Chondrocyte (in vitro differentiated cells): ENCODE measurements at regions not wholly inside any gene's neighbourhood (a gene's known extent, or its start where the extent isn't known, plus 50 kb on each side); places are given as distances from the start of the nearest gene placed in this dataset.

Source experiments
- DNase-seq: peaks from one replicate; pipeline ENCODE4 v3.0.0; 2021; ENCODE audit warnings: mixed read lengths, low spot score
- H3K27ac Mint-ChIP-seq: one replicate; pipeline ENCODE4 v1.8.0; 2021; ENCODE audit warnings: mild to moderate bottlenecking, moderate library complexity, mixed read lengths; ENCODE audit not compliant: unreplicated experiment
- H3K27me3 Mint-ChIP-seq: 2 replicates; pipeline ENCODE4 v1.8.0; 2021; ENCODE audit warnings: low read depth, mixed read lengths
- H3K36me3 Mint-ChIP-seq: 2 replicates; pipeline ENCODE4 v1.8.0; 2021; ENCODE audit warnings: low read depth, mixed read lengths
- H3K4me1 Mint-ChIP-seq: 2 replicates; pipeline ENCODE4 v1.8.0; 2021; ENCODE audit warnings: low read depth, mild to moderate bottlenecking, mixed read lengths
- H3K4me3 Mint-ChIP-seq: one replicate; pipeline ENCODE4 v1.8.0; 2021; ENCODE audit warnings: mild to moderate bottlenecking, moderate library complexity, mixed read lengths; ENCODE audit not compliant: unreplicated experiment
- H3K9me3 Mint-ChIP-seq: 2 replicates; pipeline ENCODE4 v1.8.0; 2021; ENCODE audit warnings: low read depth, mixed read lengths
- TF ChIP-seq, protein P1 (sequence below): fragments of 200-600 bp; sonication (generic); IDR thresholded peaks from 2 replicates; pipeline ENCODE4 v1.5.0; 2021; ENCODE audit warnings: antibody characterized with exemption, mild to moderate bottlenecking, moderate library complexity

DNA sequence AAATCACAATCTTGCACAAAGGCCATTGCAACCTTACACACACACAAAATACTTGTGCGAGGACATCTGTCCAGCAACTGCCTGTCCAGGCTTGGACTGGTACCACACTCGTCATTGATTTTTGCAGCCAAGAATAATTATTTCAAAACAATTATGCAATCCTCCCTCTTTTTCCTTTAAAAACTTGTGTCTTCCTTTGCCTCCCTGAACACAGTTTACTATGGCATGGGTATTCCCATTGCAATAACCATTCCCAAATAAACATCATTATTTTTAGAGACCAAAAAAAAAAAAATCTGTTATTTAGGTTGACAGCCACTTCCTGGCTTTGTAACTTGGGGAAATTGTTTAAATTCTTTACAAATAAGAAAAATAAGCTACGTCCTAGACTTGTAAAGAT is 54.0 kb downstream of the C11orf91 start:
- H3K4me1 Mint-ChIP-seq: peaks cover 5% of the 10 kb centered on the region
- no peaks in the 10 kb centered on the region for H3K36me3 Mint-ChIP-seq
- no peaks in the 10 kb centered on the region for H3K27me3 Mint-ChIP-seq
- no peak for DNase-seq
- H3K4me3 Mint-ChIP-seq: no peak overlapping the region
- TF ChIP-seq, protein P1, sequence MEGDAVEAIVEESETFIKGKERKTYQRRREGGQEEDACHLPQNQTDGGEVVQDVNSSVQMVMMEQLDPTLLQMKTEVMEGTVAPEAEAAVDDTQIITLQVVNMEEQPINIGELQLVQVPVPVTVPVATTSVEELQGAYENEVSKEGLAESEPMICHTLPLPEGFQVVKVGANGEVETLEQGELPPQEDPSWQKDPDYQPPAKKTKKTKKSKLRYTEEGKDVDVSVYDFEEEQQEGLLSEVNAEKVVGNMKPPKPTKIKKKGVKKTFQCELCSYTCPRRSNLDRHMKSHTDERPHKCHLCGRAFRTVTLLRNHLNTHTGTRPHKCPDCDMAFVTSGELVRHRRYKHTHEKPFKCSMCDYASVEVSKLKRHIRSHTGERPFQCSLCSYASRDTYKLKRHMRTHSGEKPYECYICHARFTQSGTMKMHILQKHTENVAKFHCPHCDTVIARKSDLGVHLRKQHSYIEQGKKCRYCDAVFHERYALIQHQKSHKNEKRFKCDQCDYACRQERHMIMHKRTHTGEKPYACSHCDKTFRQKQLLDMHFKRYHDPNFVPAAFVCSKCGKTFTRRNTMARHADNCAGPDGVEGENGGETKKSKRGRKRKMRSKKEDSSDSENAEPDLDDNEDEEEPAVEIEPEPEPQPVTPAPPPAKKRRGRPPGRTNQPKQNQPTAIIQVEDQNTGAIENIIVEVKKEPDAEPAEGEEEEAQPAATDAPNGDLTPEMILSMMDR: no peak
- H3K27ac Mint-ChIP-seq: no peak overlapping the region
- no peaks in the 10 kb centered on the region for H3K9me3 Mint-ChIP-seq

DNA sequence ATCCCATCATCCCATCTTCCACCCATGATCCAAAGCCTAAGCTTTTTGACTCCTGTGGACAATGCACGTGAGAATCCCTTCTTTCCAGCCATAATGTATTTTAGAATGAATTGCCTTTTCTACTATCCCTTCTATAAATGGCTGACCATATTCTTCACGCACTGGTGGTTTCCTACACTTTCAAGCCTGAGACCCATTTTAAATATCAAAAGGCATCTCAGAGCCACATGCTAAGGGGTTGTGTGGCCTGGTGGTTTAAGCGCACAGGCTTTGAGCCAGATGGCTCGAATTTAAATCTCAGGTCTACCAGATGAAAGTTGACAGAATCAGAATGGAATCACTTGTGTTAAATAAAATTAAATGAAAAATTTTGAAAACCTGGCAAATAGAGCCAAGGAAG is 54.5 kb downstream of the C11orf91 start:
- Mint-ChIP-seq H3K4me1 (peaks cover 5% of the 10 kb centered on the region), H3K27ac (no peak overlapping the region), H3K36me3 (no peaks in the 10 kb centered on the region), H3K4me3 (no peak overlapping the region), H3K9me3 (no peaks in the 10 kb centered on the region), H3K27me3 (no peaks in the 10 kb centered on the region)
- no peak for DNase-seq
- TF ChIP-seq, protein P1: no peak

DNA sequence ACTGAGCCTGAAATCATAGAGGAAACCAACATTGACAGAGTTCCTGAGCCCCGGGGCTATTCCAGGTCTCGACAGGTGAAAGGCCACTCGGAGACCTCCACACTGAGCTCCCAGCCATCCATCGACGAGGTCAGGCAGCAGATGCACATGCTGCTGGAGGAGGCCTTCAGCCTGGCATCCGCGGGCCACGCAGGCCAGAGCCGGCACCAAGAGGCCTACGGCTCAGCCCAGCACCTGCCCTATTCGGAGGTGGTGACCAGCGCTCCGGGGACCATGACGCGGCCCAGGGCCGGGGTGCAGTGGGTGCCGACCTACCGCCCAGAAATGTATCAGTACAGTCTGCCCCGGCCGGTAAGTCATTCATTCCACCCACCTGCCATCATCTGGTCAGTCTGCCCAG is 54.9 kb downstream of the C11orf91 start:
- no peaks in the 10 kb centered on the region for H3K27me3 Mint-ChIP-seq
- TF ChIP-seq, protein P1: no peak
- H3K4me1 Mint-ChIP-seq: peaks cover 5% of the 10 kb centered on the region
- H3K27ac Mint-ChIP-seq: no peak overlapping the region
- no peak overlapping the region for H3K4me3 Mint-ChIP-seq
- DNase-seq: no peak
- H3K36me3 Mint-ChIP-seq: no peaks in the 10 kb centered on the region
- no peaks in the 10 kb centered on the region for H3K9me3 Mint-ChIP-seq

DNA sequence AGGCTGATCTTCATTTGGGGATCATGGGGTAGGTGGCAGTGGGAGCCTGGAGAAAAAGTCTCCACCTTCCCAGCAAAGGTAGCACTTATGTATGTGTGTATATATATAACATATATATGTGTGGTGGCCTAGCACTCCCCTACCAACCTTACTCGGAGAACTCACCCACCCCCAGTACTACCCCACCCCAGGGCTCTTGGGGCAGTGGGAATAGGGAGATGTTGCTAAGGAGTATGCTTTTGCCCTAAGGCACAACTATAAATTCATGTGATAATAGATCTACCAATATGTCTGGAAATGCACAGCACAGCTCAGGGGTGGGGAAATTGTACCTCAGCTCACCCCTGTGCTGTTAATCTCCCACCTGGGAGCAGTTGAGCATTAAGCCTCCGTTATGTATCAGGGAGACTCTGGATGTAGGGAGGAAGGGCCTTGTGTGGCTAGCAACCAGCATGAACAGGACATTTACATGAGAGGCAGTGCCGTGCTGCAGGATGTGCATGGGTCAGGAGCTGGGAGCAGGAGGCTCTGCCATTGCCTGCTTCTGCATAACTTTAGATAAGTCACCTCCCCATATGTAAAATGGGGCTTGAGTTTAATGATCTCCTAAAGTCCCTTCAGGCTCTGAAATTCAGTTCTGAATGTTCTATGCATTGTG is 57.3 kb downstream of the C11orf91 start:
- Mint-ChIP-seq H3K4me1 (peaks cover 5% of the 10 kb centered on the region), H3K4me3 (no peak overlapping the region), H3K27me3 (no peaks in the 10 kb centered on the region), H3K9me3 (peaks cover 5% of the 10 kb centered on the region), H3K27ac (no peak overlapping the region), H3K36me3 (peaks cover 2% of the 10 kb centered on the region)
- no peak for DNase-seq
- TF ChIP-seq, protein P1: no peak

- peaks cover 5% of the 10 kb centered on the region for H3K36me3 Mint-ChIP-seq
- peaks cover 5% of the 10 kb centered on the region for H3K4me1 Mint-ChIP-seq
- H3K27me3 Mint-ChIP-seq: no peaks in the 10 kb centered on the region
- H3K9me3 Mint-ChIP-seq: peaks cover 9% of the 10 kb centered on the region
- no peak for DNase-seq
- no peak overlapping the region for H3K27ac Mint-ChIP-seq
- TF ChIP-seq, protein P1: no peak
- no peak overlapping the region for H3K4me3 Mint-ChIP-seq
These were observed 58.0 kb downstream of the C11orf91 start for GRCh38 chr11:33642461-33643166.
